Thoracic aorta (tissue), 2 donors: ENCODE measurements at regions not wholly inside any gene's neighbourhood (a gene's known extent, or its start where the extent isn't known, plus 50 kb on each side); places are given as distances from the start of the nearest gene placed in this dataset.

Experiments used
- ATAC-seq: fragments of 150-250 bp; one replicate; pipeline ENCODE4 v1.8.0; 2017; ENCODE audit warnings: low read depth; ENCODE audit not compliant: insufficient number of reproducible peaks, low FRiP score
- DNase-seq: peaks from one replicate; pipeline ENCODE4 v3.0.0-alpha.2; 2020; ENCODE audit warnings: low spot score
- H3K27ac ChIP-seq, 2 donors: fragments of 200-600 bp; sonication (generic); 1 replicate in 1 of 2; 2 replicates in 1 of 2; pipeline ENCODE4 v1.5.1; 2016; ENCODE audit warnings: mild to moderate bottlenecking in 2 of 2, moderate library complexity in 2 of 2
- H3K27me3 ChIP-seq: fragments of 200-600 bp; sonication (generic); replicated peaks from 2 replicates; pipeline ENCODE4 v1.6.0; 2016; ENCODE audit warnings: mild to moderate bottlenecking; ENCODE audit not compliant: insufficient read depth
- H3K36me3 ChIP-seq: fragments of 200-600 bp; sonication (generic); one replicate; pipeline ENCODE4 v1.5.1; 2016
- H3K4me1 ChIP-seq, 2 donors: fragments of 200-600 bp; sonication (generic); 1 replicate in 1 of 2; 2 replicates in 1 of 2; pipeline versions ENCODE4 v1.5.1 to v1.6.0; 2016; ENCODE audit warnings: low read depth in 2 of 2, mild to moderate bottlenecking in 1 of 2; ENCODE audit not compliant: control insufficient read depth in 1 of 2
- H3K4me3 ChIP-seq: fragments of 200-600 bp; sonication (generic); 2 replicates; pipeline ENCODE4 v1.5.1; 2016; ENCODE audit warnings: mild to moderate bottlenecking
- H3K9me3 ChIP-seq: fragments of 200-600 bp; sonication (generic); 2 replicates; pipeline ENCODE4 v1.5.1; 2016
- CTCF ChIP-seq: fragments of 200-600 bp; sonication (generic); IDR thresholded peaks from one replicate; pipeline ENCODE4 v1.5.1; 2019; ENCODE audit warnings: antibody characterized with exemption

GRCh38 chr5:107296572-107296971 is 374.2 kb downstream of the EFNA5 start:
- Histone ChIP-seq H3K4me1 (peaks cover 0 to 9% of the 10 kb centered on the region in 2 donors), H3K4me3 (no peak overlapping the region), H3K36me3 (no peaks in the 10 kb centered on the region), H3K27me3 (no peaks in the 10 kb centered on the region), H3K27ac (no peak overlapping the region), H3K9me3 (no peaks in the 10 kb centered on the region)
- TF ChIP-seq CTCF: no peak
- ATAC-seq (no peak), DNase-seq (no peak)

GRCh38 chr5:107295914-107296313 is 374.8 kb downstream of the EFNA5 start:
- Histone ChIP-seq H3K27me3 (no peaks in the 10 kb centered on the region), H3K4me3 (no peak overlapping the region), H3K9me3 (no peaks in the 10 kb centered on the region), H3K36me3 (no peaks in the 10 kb centered on the region), H3K4me1 (peaks cover 0 to 4% of the 10 kb centered on the region in 2 donors), H3K27ac (no peak overlapping the region)
- TF ChIP-seq CTCF: no peak
- DNase-seq: no peak
- no peak for ATAC-seq

GRCh38 chr5:107294669-107295068 is 376.1 kb downstream of the EFNA5 start:
- ATAC-seq (no peak), DNase-seq (no peak)
- no peaks in the 10 kb centered on the region for H3K9me3 ChIP-seq
- no peak overlapping the region for H3K27ac ChIP-seq
- TF ChIP-seq CTCF: no peak
- no peak overlapping the region for H3K4me3 ChIP-seq
- H3K27me3 ChIP-seq: no peaks in the 10 kb centered on the region
- no peaks in the 10 kb centered on the region for H3K36me3 ChIP-seq
- no peaks in the 10 kb centered on the region for H3K4me1 ChIP-seq

GRCh38 chr5:107294211-107294550 is 376.6 kb downstream of the EFNA5 start:
- no peak for ATAC-seq

GRCh38 chr5:107293541-107294210 is 377.1 kb downstream of the EFNA5 start:
- DNase-seq (no peak), ATAC-seq (no peak)
- no peak overlapping the region for H3K27ac ChIP-seq
- no peaks in the 10 kb centered on the region for H3K4me1 ChIP-seq
- H3K36me3 ChIP-seq: no peaks in the 10 kb centered on the region
- no peaks in the 10 kb centered on the region for H3K27me3 ChIP-seq
- no peaks in the 10 kb centered on the region for H3K9me3 ChIP-seq
- TF ChIP-seq CTCF: no peak
- H3K4me3 ChIP-seq: no peak overlapping the region

More at GRCh38 chr5:107294211-107294550, 376.6 kb downstream of the EFNA5 start:
- H3K36me3 ChIP-seq: no peaks in the 10 kb centered on the region
- TF ChIP-seq CTCF: no peak
- H3K4me3 ChIP-seq: no peak overlapping the region
- DNase-seq: no peak
- no peak overlapping the region for H3K27ac ChIP-seq
- no peaks in the 10 kb centered on the region for H3K9me3 ChIP-seq
- no peaks in the 10 kb centered on the region for H3K27me3 ChIP-seq
- no peaks in the 10 kb centered on the region for H3K4me1 ChIP-seq
